GM19025 (cell line): ENCODE measurements at regions not wholly inside any gene's neighbourhood (a gene's known extent, or its start where the extent isn't known, plus 50 kb on each side); places are given as distances from the start of the nearest gene placed in this dataset.
"Not testable (repeated sequence)": the region's sequence is repeated elsewhere in the genome, so short reads cannot be mapped to it uniquely, and the experiment has no call there.

ENCODE experiments used
- ATAC-seq: cut with Tn5 transposase; IDR thresholded peaks from one replicate; pipeline ENCODE4 v1.9.1; 2021; ENCODE audit warnings: mild to moderate bottlenecking, low read depth, moderate library complexity; ENCODE audit not compliant: unreplicated experiment

GRCh38 chr14:83004456-83005006 is 1470.9 kb upstream of the SEL1L start:
- no peak for ATAC-seq

GRCh38 chr14:83006121-83006670 is 1472.5 kb upstream of the SEL1L start:
- no peak for ATAC-seq

- ATAC-seq, result not testable (repeated sequence)
These were observed 1473.4 kb upstream of the SEL1L start for GRCh38 chr14:83007052-83007451.

GRCh38 chr14:83007641-83008225 is 1474.1 kb upstream of the SEL1L start:
- no peak for ATAC-seq

GRCh38 chr14:83017296-83017695 is 1483.6 kb upstream of the SEL1L start:
- ATAC-seq, result no peak

DNA sequence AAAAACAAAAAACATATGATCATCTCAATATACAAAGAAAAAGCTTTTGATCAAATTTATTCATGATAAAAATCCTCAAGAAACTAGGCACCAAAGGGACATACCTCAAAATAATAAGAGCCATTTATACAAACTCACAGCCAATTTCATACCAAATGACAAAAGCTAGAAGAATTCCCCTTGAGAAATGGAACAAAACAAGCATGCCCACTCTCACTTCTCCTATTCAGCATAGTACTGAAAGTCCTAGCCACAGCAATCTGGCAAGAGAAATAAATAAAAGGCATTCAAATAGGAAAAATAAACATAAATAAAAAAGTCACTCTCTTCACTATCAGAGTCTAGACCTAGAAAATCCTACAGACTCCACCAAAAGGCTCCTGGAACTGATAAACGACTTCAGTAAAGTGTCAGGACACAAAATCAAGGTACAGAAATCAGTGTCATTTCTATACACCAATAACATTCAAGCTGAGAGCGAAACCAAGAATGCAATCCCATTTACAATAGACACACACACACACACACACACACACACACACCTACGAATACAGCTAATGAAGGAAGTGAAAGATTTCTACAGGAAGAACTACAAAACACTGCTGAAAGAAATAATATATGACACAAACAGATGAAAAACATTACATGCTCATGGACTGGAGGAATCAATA is 1486.2 kb upstream of the SEL1L start:
- no peak for ATAC-seq

DNA sequence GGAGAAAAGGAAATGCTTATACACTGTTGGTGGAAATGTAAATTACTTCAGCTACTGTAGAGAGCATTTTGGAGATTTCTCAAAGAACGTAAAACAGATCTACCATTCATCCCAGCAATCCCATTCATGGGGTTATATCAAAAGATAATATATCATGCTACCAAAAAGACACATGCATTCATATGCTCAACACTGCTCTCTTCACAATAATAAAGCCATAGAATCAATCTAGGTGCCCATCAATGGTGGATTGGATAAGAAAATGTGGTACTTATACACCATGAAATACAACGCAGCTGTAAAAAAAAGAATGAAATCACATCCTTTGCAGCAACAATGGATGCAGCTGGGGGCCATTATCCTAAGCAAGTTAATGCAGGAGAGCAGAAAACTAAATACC is 1487.7 kb upstream of the SEL1L start:
- ATAC-seq, result no peak

DNA sequence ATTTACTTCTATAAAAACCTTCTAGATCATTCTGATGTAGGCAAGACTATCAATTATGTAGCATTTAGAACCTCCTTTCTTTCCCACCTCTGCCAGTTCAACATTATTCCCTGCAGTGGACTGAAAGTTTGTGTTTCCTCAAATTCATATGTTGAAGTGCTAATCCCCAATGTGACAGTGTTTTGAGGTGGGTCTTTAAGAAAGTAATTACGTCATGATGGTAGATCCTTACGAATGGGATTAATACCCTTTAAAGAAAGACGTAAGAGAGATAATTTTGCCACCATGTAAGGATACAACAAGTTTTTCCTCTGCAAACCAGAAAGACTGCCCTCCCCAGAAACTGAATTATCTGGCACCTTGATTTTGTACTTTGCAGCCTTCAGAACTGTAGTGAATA is 1489.7 kb upstream of the SEL1L start:
- no peak for ATAC-seq

DNA sequence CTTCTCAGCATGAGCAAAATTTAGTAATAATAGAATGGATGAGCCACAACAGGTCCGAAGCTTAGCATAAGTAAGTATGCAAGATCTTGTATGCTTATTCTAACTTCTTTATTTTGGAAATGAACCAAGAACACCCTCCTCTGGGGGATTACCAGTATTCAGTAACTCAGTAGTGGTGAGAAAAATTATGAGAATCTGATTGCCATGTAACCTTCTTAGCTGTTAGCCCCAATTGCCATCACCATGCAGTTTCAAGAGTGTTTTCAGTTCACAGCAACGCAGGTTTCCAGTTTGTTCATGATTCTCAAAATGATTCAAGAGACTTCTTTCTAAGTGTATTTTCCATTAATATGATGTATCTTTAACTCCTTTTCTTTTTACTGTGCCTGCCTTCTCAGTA is 1507.6 kb upstream of the SEL1L start:
- ATAC-seq, result no peak

- no peak for ATAC-seq
These were observed 1509.2 kb upstream of the SEL1L start for GRCh38 chr14:83042858-83043257.

DNA sequence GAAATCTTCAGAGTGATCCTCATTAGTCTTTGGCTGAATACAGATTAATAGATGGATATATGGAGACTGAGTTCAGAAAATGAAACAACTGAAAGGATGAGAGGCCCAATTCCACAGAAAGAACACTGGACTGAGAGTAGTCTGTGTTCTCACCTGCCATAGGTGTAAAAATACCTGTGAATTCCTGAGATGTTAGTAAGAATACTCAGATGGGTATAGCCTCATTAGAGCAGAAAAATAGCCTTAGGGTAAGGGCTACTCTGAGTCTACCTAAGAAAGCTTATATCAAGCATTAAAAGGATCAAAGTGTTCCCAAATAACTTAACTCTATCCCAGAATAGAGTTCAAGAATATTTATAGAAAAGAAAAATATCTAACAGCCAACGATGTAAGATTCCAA is 1510.3 kb upstream of the SEL1L start:
- ATAC-seq, result no peak

- ATAC-seq, result no peak
These were observed 1513.6 kb upstream of the SEL1L start for GRCh38 chr14:83047059-83047830.

GRCh38 chr14:83053022-83053710 is 1519.5 kb upstream of the SEL1L start:
- no peak for ATAC-seq

- no peak for ATAC-seq
These were observed 1524.4 kb upstream of the SEL1L start for GRCh38 chr14:83058068-83058467.

- peak; percentile 74 for ATAC-seq
These were observed 1538.3 kb upstream of the SEL1L start for GRCh38 chr14:83071888-83072501.

- no peak for ATAC-seq
These were observed 1551.5 kb upstream of the SEL1L start for GRCh38 chr14:83085136-83085535.

- ATAC-seq, result no peak
These were observed 1552.1 kb upstream of the SEL1L start for GRCh38 chr14:83085725-83086124.

GRCh38 chr14:83091991-83092956 is 1558.6 kb upstream of the SEL1L start:
- ATAC-seq, result not testable (repeated sequence)

DNA sequence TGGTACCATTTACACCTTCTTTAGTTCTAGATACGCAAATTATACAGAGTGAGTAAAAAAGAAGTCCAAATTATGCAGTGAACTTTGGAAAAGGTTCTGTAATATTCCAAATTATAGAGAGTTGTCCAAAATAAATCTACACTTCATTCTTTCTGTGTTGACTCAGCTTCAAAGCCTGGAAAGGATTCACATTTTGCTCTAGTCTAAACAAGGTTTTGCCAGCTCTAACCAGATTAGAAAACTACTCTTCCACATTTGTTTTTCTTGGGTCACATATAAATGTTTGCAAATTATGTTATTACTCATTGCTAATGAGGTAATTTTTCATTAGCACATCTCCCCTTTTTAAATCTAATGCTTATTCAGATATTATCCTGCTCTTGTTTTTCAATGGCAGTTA is 1562.4 kb upstream of the SEL1L start:
- no peak for ATAC-seq
